Keratinocyte (primary cell): ENCODE measurements at regions not wholly inside any gene's neighbourhood (a gene's known extent, or its start where the extent isn't known, plus 50 kb on each side); places are given as distances from the start of the nearest gene placed in this dataset.

Experiments
- DNase-seq: peaks from one replicate; pipeline ENCODE4 v3.0.0-alpha.2; 2011; ENCODE audit warnings: low read depth, missing footprints, low spot score
- FAIRE-seq: peaks from 2 replicates; lab custom pipeline; 2011; peaks lifted over from hg19 to GRCh38; lab: Jason Lieb, UNC
- H2AFZ ChIP-seq: 2 replicates; pipeline ENCODE4 v1.6.0; 2012; ENCODE audit warnings: low read length, control low read depth, inconsistent platforms; ENCODE audit not compliant: control insufficient read depth
- H3K27ac ChIP-seq: 2 replicates; pipeline ENCODE4 v1.5.1; 2011; ENCODE audit warnings: low read length; ENCODE audit not compliant: control insufficient read depth, insufficient read depth
- H3K27me3 ChIP-seq: 3 replicates; pipeline ENCODE4 v1.6.0; 2011; ENCODE audit warnings: low read length; ENCODE audit not compliant: control insufficient read depth, insufficient read depth; ENCODE audit errors: extremely low read depth
- H3K36me3 ChIP-seq, 2 experiments: 2 replicates in 1 of 2; 3 replicates in 1 of 2; pipeline ENCODE4 v1.5.1; 2011; ENCODE audit warnings: low read length in 2 of 2, mild to moderate bottlenecking in 1 of 2; ENCODE audit not compliant: control insufficient read depth in 2 of 2, insufficient read depth in 2 of 2; ENCODE audit errors: extremely low read depth in 1 of 2
- H3K4me1 ChIP-seq: 3 replicates; pipeline ENCODE4 v1.5.1; 2011; ENCODE audit warnings: low read length; ENCODE audit not compliant: control insufficient read depth, insufficient read depth; ENCODE audit errors: extremely low read depth
- H3K4me2 ChIP-seq: 3 replicates; pipeline ENCODE4 v1.6.0; 2011; ENCODE audit warnings: low read depth, low read length; ENCODE audit not compliant: control insufficient read depth, insufficient read depth; ENCODE audit errors: extremely low read depth
- H3K4me3 ChIP-seq, 3 experiments: fragments of 200-600 bp in 1 of 3; sonication (generic) in 1 of 3; 2 replicates in 2 of 3; 3 replicates in 1 of 3; pipeline ENCODE4 v1.5.1; 2011 to 2016; ENCODE audit warnings: low read length in 3 of 3, mild to moderate bottlenecking in 3 of 3, control low read depth in 2 of 3, inconsistent platforms in 1 of 3, low read depth in 1 of 3, mixed read lengths in 1 of 3, mixed run types in 1 of 3, moderate library complexity in 1 of 3; ENCODE audit not compliant: control insufficient read depth in 2 of 3, insufficient read depth in 2 of 3; ENCODE audit errors: extremely low read depth in 1 of 3
- H3K79me2 ChIP-seq: 2 replicates; pipeline ENCODE4 v1.6.0; 2012; ENCODE audit warnings: low read length; ENCODE audit not compliant: control insufficient read depth, insufficient read depth
- H3K9ac ChIP-seq: 3 replicates; pipeline ENCODE4 v1.6.0; 2011; ENCODE audit warnings: low read length; ENCODE audit not compliant: control insufficient read depth, insufficient read depth; ENCODE audit errors: extremely low read depth
- H3K9me1 ChIP-seq: 3 replicates; pipeline ENCODE4 v1.6.0; 2011; ENCODE audit warnings: low read length; ENCODE audit not compliant: control insufficient read depth, insufficient read depth; ENCODE audit errors: extremely low read depth
- H3K9me3 ChIP-seq: 2 replicates; pipeline ENCODE4 v1.5.1; 2012; ENCODE audit warnings: low read depth, low read length; ENCODE audit not compliant: control insufficient read depth
- H4K20me1 ChIP-seq: 3 replicates; pipeline ENCODE4 v1.6.0; 2011; ENCODE audit warnings: low read length; ENCODE audit not compliant: control insufficient read depth, insufficient read depth; ENCODE audit errors: extremely low read depth
- CTCF ChIP-seq, 3 experiments: IDR thresholded peaks in 1 of 3; conservative IDR thresholded peaks in 1 of 3; optimal IDR thresholded peaks in 1 of 3; 2 replicates in 2 of 3; 3 replicates in 1 of 3; pipeline versions ENCODE3 to v1.5.1; 2011; ENCODE audit warnings: low read length in 3 of 3, mild to moderate bottlenecking in 3 of 3, moderate library complexity in 2 of 3, control low read depth in 1 of 3, inconsistent platforms in 1 of 3; ENCODE audit not compliant: insufficient read depth in 2 of 3; ENCODE audit errors: extremely low read depth in 1 of 3
- EZH2 ChIP-seq: IDR thresholded peaks from one replicate; pipeline ENCODE4 v1.6.1; 2012; ENCODE audit warnings: inconsistent platforms, mild to moderate bottlenecking, low read length, moderate library complexity
- dilution Hi-C: fragments of 300-500 bp; cut with MboI; formaldehyde crosslinking; loops from one replicate; pipeline ENCODE4 v1.7.0; 2020; ENCODE audit warnings: low sequenced_read_pairs; ENCODE audit not compliant: extremely low pct_ligation_motif_present

- H3K36me3 ChIP-seq: no peaks in the 10 kb centered on the region
- no peak overlapping the region for H3K4me3 ChIP-seq
- no peaks in the 10 kb centered on the region for H3K4me1 ChIP-seq
- no peaks in the 10 kb centered on the region for H3K27me3 ChIP-seq
- TF ChIP-seq EZH2 (no peak), CTCF (optimal IDR thresholded peaks at IDR 0.05 in 1 of 3, IDR thresholded peaks at IDR 0.05 in 1 of 3, conservative IDR thresholded peaks at IDR 0.05 in 1 of 3; ENCODE audit: extremely low read depth in 1 of 3, insufficient read depth in 2 of 3, low read length in 3 of 3) (no peak)
- no peaks in the 10 kb centered on the region for H3K9me3 ChIP-seq
- H3K9ac ChIP-seq: no peak overlapping the region
- no peak overlapping the region for H3K27ac ChIP-seq
- dilution Hi-C loops: no loop called here
- no peaks in the 10 kb centered on the region for H3K79me2 ChIP-seq
- H3K4me2 ChIP-seq: no peak overlapping the region
- no peaks in the 10 kb centered on the region for H3K9me1 ChIP-seq
- no peak for DNase-seq
- no peak for FAIRE-seq
- no peaks in the 10 kb centered on the region for H4K20me1 ChIP-seq
- H2AFZ ChIP-seq: no peak overlapping the region
These were observed 77.1 kb upstream of the SCIN start for GRCh38 chr7:12493407-12493806.

- DNase-seq: no peak
- H3K27ac ChIP-seq: no peak overlapping the region
These were observed 76.4 kb upstream of the SCIN start for GRCh38 chr7:12493863-12494686.

More at GRCh38 chr7:12493863-12494686, 76.4 kb upstream of the SCIN start:
- Histone ChIP-seq H2AFZ (no peak overlapping the region), H3K9me1 (no peaks in the 10 kb centered on the region), H3K36me3 (no peaks in the 10 kb centered on the region), H3K9ac (no peak overlapping the region), H3K79me2 (no peaks in the 10 kb centered on the region), H4K20me1 (no peaks in the 10 kb centered on the region), H3K27me3 (no peaks in the 10 kb centered on the region), H3K4me3 (no peak overlapping the region), H3K4me1 (no peaks in the 10 kb centered on the region), H3K4me2 (no peak overlapping the region), H3K9me3 (no peaks in the 10 kb centered on the region)
- TF ChIP-seq CTCF (optimal IDR thresholded peaks at IDR 0.05 in 1 of 3, IDR thresholded peaks at IDR 0.05 in 1 of 3, conservative IDR thresholded peaks at IDR 0.05 in 1 of 3; ENCODE audit: extremely low read depth in 1 of 3, insufficient read depth in 2 of 3, low read length in 3 of 3) (no peak), EZH2 (no peak)
- dilution Hi-C loops: no loop called here
- no peak for FAIRE-seq
